ENCODE measurements at regions not wholly inside any gene's neighbourhood (a gene's known extent, or its start where the extent isn't known, plus 50 kb on each side); places are given as distances from the start of the nearest gene placed in this dataset.

GRCh38 chr4:160810424-160810823 is 1353.4 kb downstream of the FSTL5 start:
- intact Hi-C loops (cut with DNase I), result no loop called here
- DNase-seq (ENCODE audit: low spot score), result no peak

- no peak for DNase-seq (ENCODE audit: low spot score)
- intact Hi-C loops (cut with DNase I), result no loop called here
Observed at GRCh38 chr4:160810941-160811340, 1352.9 kb downstream of the FSTL5 start.

- intact Hi-C loops (cut with DNase I), result no loop called here
- no peak for DNase-seq (ENCODE audit: low spot score)
Observed at GRCh38 chr4:160811956-160812355, 1351.8 kb downstream of the FSTL5 start.

DNA sequence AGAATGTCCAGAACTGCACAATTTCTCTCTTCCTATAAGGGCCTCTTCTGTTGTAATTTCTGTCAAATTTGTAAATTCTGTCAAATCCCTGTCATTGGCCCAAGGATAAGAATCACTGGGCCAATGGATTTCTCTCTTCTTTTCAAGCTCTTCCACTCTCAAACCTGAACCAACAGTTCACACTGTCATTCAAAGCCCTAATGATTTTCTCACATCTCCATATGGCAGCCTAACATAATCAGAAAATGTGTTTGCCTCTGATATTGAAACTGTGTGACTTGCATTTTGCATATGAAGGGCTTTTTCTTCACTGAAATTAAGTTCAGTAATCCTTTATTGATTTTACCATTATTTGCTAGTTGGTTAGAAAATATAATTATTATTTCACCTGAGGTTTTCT is 1349.1 kb downstream of the FSTL5 start:
- intact Hi-C loops (cut with DNase I), result no loop called here
- no peak for DNase-seq (ENCODE audit: low spot score)

GRCh38 chr4:160818571-160818970 is 1345.2 kb downstream of the FSTL5 start:
- DNase-seq (ENCODE audit: low spot score), result no peak
- intact Hi-C loops (cut with DNase I), result no loop called here

GRCh38 chr4:160819791-160820190 is 1344.0 kb downstream of the FSTL5 start:
- no peak for DNase-seq (ENCODE audit: low spot score)
- intact Hi-C loops (cut with DNase I), result no loop called here

- intact Hi-C loops (cut with DNase I), result no loop called here
Observed at GRCh38 chr4:160824481-160824880, 1339.3 kb downstream of the FSTL5 start.

GRCh38 chr4:160825644-160826338 is 1338.0 kb downstream of the FSTL5 start:
- intact Hi-C loops (cut with DNase I), result no loop called here
- DNase-seq (ENCODE audit: low spot score), result no peak

More at GRCh38 chr4:160824481-160824880, 1339.3 kb downstream of the FSTL5 start:
- DNase-seq (ENCODE audit: low spot score), result no peak

- intact Hi-C loops (cut with DNase I), result no loop called here
- DNase-seq (ENCODE audit: low spot score), result no peak
Observed at GRCh38 chr4:160826339-160826679, 1337.5 kb downstream of the FSTL5 start.

DNA sequence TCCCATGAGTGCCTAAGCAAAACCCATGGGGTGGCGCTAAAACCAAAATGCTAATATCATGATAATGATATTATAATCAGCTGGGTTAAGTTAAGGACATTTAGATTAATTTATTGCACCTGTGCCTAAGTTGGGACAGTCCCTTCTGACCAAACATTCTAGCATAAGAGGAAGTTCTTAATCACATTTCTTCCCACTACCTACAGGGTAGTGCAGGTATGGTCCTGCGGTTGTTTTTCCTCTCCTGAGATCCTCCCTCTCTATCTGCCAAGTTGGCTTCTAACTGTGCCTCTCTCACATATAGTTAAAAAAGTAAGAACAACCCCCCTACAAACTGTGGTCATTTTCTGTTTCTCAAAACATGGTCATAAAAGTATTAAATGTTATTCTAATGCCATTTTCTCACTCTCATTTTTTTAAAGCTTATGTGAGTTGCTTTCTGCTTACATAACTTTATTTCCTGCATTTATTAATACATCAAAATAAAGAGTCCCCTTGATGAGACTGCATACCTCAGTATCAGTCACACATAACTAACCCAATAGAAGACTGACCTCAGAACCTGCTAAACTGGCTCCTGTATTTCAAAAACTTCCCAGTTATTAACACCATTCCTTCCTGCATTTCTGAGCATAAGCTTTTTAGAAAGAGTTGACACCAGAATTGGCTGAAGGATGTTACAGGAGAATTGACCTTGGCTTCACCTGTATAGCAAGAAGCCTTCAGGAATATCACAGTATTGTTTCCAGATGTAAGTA is 1332.5 kb downstream of the FSTL5 start:
- DNase-seq (ENCODE audit: low spot score), result no peak
- intact Hi-C loops (cut with DNase I), result loop anchor here in 1 of 2 donors (10.0 kb wide), 1 partner anchor 987 kb away; no protein-coding TSS in a partner anchor

GRCh38 chr4:160835789-160836188 is 1328.0 kb downstream of the FSTL5 start:
- intact Hi-C loops (cut with DNase I), result loop anchor here in 1 of 2 donors (10.0 kb wide), 1 partner anchor 991 kb away; no protein-coding TSS in a partner anchor
- DNase-seq (ENCODE audit: low spot score), result no peak

DNA sequence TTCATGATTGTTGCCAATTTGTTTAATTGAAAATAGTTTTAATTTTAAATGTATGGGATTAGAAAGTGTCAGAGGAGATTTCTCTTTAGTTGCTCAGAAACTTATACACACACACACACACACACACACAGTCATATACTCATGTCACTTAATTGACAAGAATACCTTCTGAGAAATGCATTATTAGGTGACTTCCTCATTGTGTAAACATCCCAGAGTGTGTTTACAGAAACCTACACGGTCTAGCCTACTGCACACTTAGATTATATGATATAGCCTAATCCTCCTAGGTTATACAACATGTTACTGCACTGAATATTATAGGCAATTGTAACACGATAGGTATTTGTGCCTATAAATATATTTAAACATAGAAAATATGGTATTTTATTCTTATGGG is 1327.4 kb downstream of the FSTL5 start:
- DNase-seq (ENCODE audit: low spot score), result no peak
- intact Hi-C loops (cut with DNase I), result loop anchor here in 1 of 2 donors (10.0 kb wide), 1 partner anchor 992 kb away; no protein-coding TSS in a partner anchor

GRCh38 chr4:160846121-160846520 is 1317.7 kb downstream of the FSTL5 start:
- no peak for DNase-seq (ENCODE audit: low spot score)
- intact Hi-C loops (cut with DNase I), result no loop called here

DNA sequence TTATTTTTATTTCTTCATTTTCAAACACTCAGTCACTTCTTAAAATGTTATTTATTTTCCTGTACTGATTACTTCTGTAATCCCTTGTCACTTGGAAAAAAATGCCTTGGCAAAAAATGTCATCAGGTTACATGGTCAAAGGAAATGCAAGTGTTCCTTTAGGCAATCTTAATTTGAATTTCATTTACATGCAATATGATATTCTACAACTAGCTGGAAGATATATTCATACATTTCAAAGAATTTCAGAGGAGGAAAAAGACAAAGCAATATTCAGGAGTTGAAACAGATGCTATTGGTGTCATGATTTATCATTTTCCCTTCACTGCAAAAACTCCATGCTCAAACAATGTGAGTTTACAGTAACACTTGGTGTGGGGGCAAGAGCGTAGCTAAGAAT is 1316.6 kb downstream of the FSTL5 start:
- no peak for DNase-seq (ENCODE audit: low spot score)
- intact Hi-C loops (cut with DNase I), result no loop called here

DNA sequence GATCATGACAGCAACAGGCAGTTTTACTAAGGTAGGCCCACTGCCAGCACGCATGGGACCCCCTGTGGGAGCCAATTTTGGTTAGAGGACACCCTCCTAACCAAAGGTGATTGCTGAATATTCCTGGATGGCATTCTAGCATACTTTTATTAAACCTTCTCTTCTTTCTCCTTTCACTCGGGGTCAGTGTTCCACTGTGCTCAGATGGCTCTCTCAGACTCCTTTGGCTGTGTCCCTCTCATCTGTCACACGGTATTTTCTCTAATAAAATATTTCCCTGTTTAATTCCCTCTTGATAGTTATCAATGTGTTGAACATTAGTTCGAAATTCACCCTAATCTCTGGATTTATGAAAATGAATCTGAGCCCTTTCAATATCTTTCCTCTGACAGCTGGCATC is 1315.3 kb downstream of the FSTL5 start:
- intact Hi-C loops (cut with DNase I), result no loop called here
- DNase-seq (ENCODE audit: low spot score), result no peak

- DNase-seq (ENCODE audit: low spot score), result no peak
- intact Hi-C loops (cut with DNase I), result no loop called here
Observed at GRCh38 chr4:160848901-160849760, 1314.7 kb downstream of the FSTL5 start.

DNA sequence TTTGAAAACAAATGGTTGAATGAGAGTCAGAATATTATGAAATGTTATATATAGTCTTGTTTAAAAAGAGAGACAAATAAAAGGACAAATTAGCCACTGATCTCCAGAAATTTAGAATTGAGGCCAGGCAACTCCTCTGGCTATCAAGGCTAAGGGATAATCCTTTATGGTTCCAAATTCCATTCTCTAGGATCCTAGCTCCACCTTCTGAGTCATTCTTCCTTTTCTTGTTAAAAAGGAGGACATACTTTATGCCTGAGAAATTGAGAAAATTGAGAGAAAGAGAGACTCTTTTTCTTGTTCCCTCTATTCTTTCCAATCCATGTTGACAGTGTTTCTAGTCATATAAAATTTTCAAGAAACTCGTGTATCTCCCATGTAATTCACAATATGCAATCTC is 1299.5 kb downstream of the FSTL5 start:
- no peak for DNase-seq (ENCODE audit: low spot score)
- intact Hi-C loops (cut with DNase I), result no loop called here

DNA sequence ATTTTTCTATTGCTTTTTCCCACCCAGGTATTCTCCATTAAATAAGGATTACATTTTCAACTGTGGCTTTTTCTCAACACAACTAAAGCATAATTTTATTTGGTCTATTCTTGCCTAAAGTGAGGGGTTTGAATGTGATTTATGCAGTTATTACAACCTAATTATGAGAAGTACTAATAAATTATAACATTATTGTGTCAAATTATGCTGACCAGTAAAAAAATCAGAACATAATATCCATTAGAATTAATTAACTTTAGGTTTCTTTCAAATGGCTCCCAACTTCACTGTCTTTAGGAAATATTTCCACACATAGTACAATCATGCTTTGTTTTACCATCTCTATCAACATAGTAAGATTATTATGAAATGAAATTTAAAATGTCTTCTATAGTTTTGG is 1293.9 kb downstream of the FSTL5 start:
- intact Hi-C loops (cut with DNase I), result no loop called here
- no peak for DNase-seq (ENCODE audit: low spot score)

DNA sequence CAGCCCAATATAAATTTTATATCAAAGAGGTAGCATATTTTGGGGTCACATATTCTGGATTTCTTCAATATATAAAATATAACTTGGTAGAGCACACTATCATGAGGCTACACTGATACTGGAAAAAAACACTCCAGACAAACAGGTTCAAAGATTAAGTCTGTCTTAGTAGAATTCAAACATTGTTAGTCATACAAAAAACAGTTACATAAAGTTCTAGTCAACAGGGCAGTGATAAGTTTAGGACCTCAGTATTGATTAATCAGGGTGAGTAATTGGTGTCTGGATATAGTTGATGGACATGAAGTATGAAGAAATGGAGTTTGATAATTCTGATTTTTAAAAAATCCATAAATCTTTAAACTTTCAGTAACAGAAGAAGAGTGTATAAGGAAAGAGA is 1291.3 kb downstream of the FSTL5 start:
- DNase-seq (ENCODE audit: low spot score), result no peak
- intact Hi-C loops (cut with DNase I), result no loop called here

All from posterior vena cava (tissue), 2 donors.